GM12878 (cell line): ENCODE measurements at regions not wholly inside any gene's neighbourhood (a gene's known extent, or its start where the extent isn't known, plus 50 kb on each side); places are given as distances from the start of the nearest gene placed in this dataset.

Experiments
- ATAC-seq: fragments of 200-7000 bp; cut with Tn5 transposase; 3 replicates; pipeline ENCODE4 v1.9.1; 2020; ENCODE audit warnings: mild to moderate bottlenecking, moderate library complexity
- BruUV-seq: library from RNA; stranded (reverse); fragments of 400-500 nt; replicated peaks from 2 replicates; lab custom pipeline; 2021; lab: Mats Ljungman, UMichigan
- CTCF ChIA-PET: fragments of 300-600 bp; sonication (Branson Sonifier 250); formaldehyde crosslinking; extraction: SDS; loops from one replicate; lab custom pipeline; 2021; ENCODE audit warnings: inconsistent platforms; lab: Yijun Ruan, JAX
- POLR2A ChIA-PET: fragments of 350-600 bp; formaldehyde crosslinking; extraction: SDS; loops from one replicate; lab custom pipeline; 2021; ENCODE audit warnings: inconsistent platforms; lab: Charles Lee
- RAD21 ChIA-PET: fragments of 300-600 bp; sonication (Branson Sonifier 250); formaldehyde crosslinking; loops from one replicate; lab custom pipeline; 2023; ENCODE audit warnings: antibody characterized with exemption; ENCODE audit not compliant: unreplicated experiment; lab: Charles Lee
- SMC1A ChIA-PET: fragments of 300-600 bp; sonication (Branson Sonifier 250); formaldehyde crosslinking; loops from one replicate; lab custom pipeline; 2023; ENCODE audit not compliant: unreplicated experiment, uncharacterized antibody; lab: Charles Lee
- DNase-seq: peaks from one replicate; pipeline ENCODE4 v3.0.0-alpha.2; 2011; ENCODE audit warnings: low read depth, low spot score
- FAIRE-seq: peaks from 3 replicates; lab custom pipeline; 2011; peaks lifted over from hg19 to GRCh38; lab: Jason Lieb, UNC
- H2AFZ ChIP-seq: 2 replicates; pipeline ENCODE4 v1.6.0; 2011; ENCODE audit warnings: low read depth, low read length, control low read depth; ENCODE audit not compliant: control insufficient read depth
- H3K27ac ChIP-seq: 2 replicates; pipeline ENCODE4 v1.5.1; 2011; ENCODE audit warnings: control low read depth; ENCODE audit not compliant: control insufficient read depth, insufficient read depth
- H3K27me3 ChIP-seq, 2 experiments: replicated peaks in 1 of 2; 2 replicates each; pipeline versions ENCODE4 v1.6.0 to v1.6.1; 2011; ENCODE audit warnings: low read length in 1 of 2; ENCODE audit not compliant: control insufficient read depth in 2 of 2, insufficient read depth in 2 of 2
- H3K36me3 ChIP-seq, 2 experiments: 2 replicates each; pipeline ENCODE4 v1.5.1; 2011; ENCODE audit warnings: low read length in 1 of 2; ENCODE audit not compliant: control insufficient read depth in 2 of 2, insufficient read depth in 2 of 2
- H3K4me1 ChIP-seq: 2 replicates; pipeline ENCODE4 v1.6.1; 2011; ENCODE audit warnings: mild to moderate bottlenecking, low read length, moderate library complexity, mixed read lengths; ENCODE audit not compliant: control insufficient read depth, insufficient read depth
- H3K4me2 ChIP-seq: 2 replicates; pipeline ENCODE4 v1.6.0; 2011; ENCODE audit warnings: control low read depth; ENCODE audit not compliant: control insufficient read depth, insufficient read depth
- H3K4me3 ChIP-seq: fragments of 200-600 bp; sonication (generic); 2 replicates; pipeline ENCODE4 v1.5.1; 2016
- H3K79me2 ChIP-seq: 2 replicates; pipeline ENCODE4 v1.6.0; 2011; ENCODE audit warnings: low read length; ENCODE audit not compliant: control insufficient read depth, insufficient read depth
- H3K9ac ChIP-seq: 2 replicates; pipeline ENCODE4 v1.8.0; 2011; ENCODE audit warnings: low read length, control low read depth, mixed read lengths; ENCODE audit not compliant: control insufficient read depth, insufficient read depth
- H3K9me3 ChIP-seq: replicated peaks from 3 replicates; pipeline ENCODE4 v1.5.1; 2011; ENCODE audit warnings: mild to moderate bottlenecking, low read length; ENCODE audit not compliant: control insufficient read depth, insufficient read depth
- H4K20me1 ChIP-seq: 2 replicates; pipeline ENCODE4 v1.6.0; 2011; ENCODE audit not compliant: control insufficient read depth, insufficient read depth
- BMI1 ChIP-seq: fragments of 450-650 bp; IDR thresholded peaks from 2 replicates; pipeline ENCODE4 v1.6.1; 2016; ENCODE audit warnings: mild to moderate bottlenecking, moderate library complexity, borderline replicate concordance
- FOS ChIP-seq: IDR thresholded peaks from 3 replicates; pipeline ENCODE4 v1.6.1; 2011; ENCODE audit warnings: borderline replicate concordance; ENCODE audit not compliant: insufficient read length; ENCODE audit errors: extremely low read depth
- HDAC2 ChIP-seq: fragments of 200-600 bp; sonication (generic); IDR thresholded peaks from 2 replicates; pipeline ENCODE4 v1.6.1; 2017
- HDAC6 ChIP-seq: fragments of 200-600 bp; sonication (generic); IDR thresholded peaks from one replicate; pipeline ENCODE4 v1.8.0; 2017; ENCODE audit warnings: antibody characterized with exemption; ENCODE audit not compliant: unreplicated experiment
- IRF4 ChIP-seq: IDR thresholded peaks from 2 replicates; pipeline ENCODE4 v1.6.1; 2011; ENCODE audit warnings: low read depth, low read length
- KAT2A ChIP-seq: conservative IDR thresholded peaks from 2 replicates; pipeline ENCODE4 v1.6.1; 2011; ENCODE audit warnings: low read depth, low read length; ENCODE audit not compliant: control insufficient read depth
- RBBP5 ChIP-seq: fragments of 200-600 bp; sonication (generic); conservative IDR thresholded peaks from 2 replicates; pipeline ENCODE4 v1.6.1; 2016
- RELA ChIP-seq: fragments of 450-650 bp; IDR thresholded peaks from 2 replicates; pipeline ENCODE4 v1.8.0; 2014; ENCODE audit warnings: borderline replicate concordance; ENCODE audit not compliant: partially characterized antibody
- WGBS: methylation state at CpG from one replicate; pipeline ENCODE4 v1.1.6; 2016; ENCODE audit warnings: low lambda C conversion rate; ENCODE audit not compliant: insufficient replicate concordance, insufficient coverage; ENCODE audit errors: missing lambda C conversion rate; 5-methylcytosine and 5-hydroxymethylcytosine counted together
- in situ Hi-C: fragments of 300-500 bp; cut with MboI; formaldehyde crosslinking; loops from 9 replicates; pipeline ENCODE4 v1.14.3; 2018; ENCODE audit warnings: mixed read lengths
- intact Hi-C: fragments of 100-400 bp; cut with micrococcal nuclease; formaldehyde crosslinking; loops from one replicate; pipeline ENCODE4 v1.14.2; 2022; ENCODE audit not compliant: unreplicated experiment
- TF ChIP-seq, protein P1 (sequence below): fragments of 450-650 bp; conservative IDR thresholded peaks from 2 replicates; pipeline ENCODE4 v1.6.1; 2017; ENCODE audit warnings: mild to moderate bottlenecking, moderate library complexity
- TF ChIP-seq, protein P2 (sequence below): IDR thresholded peaks from 2 replicates; pipeline ENCODE4 v1.6.1; 2011; ENCODE audit warnings: borderline replicate concordance, low read depth, mild to moderate bottlenecking, moderate library complexity, low read length; ENCODE audit not compliant: insufficient read depth, poor library complexity, severe bottlenecking
- TF ChIP-seq, protein P3 (sequence below): fragments of 450-650 bp; IDR thresholded peaks from 2 replicates; pipeline ENCODE4 v1.6.1; 2018; ENCODE audit warnings: mild to moderate bottlenecking, low read depth, moderate library complexity; ENCODE audit not compliant: partially characterized antibody
- TF ChIP-seq, protein P4 (sequence below): IDR thresholded peaks from 2 replicates; pipeline ENCODE4 v1.6.1; 2011; ENCODE audit warnings: low read depth, low read length, improper control_type of control experiment, borderline replicate concordance
- TF ChIP-seq, protein P5 (sequence below): fragments of 450-650 bp; formaldehyde crosslinking; IDR thresholded peaks from 2 replicates; pipeline ENCODE4 v1.5.0; 2022; ENCODE audit warnings: mild to moderate bottlenecking, missing genetic modification characterization

DNA sequence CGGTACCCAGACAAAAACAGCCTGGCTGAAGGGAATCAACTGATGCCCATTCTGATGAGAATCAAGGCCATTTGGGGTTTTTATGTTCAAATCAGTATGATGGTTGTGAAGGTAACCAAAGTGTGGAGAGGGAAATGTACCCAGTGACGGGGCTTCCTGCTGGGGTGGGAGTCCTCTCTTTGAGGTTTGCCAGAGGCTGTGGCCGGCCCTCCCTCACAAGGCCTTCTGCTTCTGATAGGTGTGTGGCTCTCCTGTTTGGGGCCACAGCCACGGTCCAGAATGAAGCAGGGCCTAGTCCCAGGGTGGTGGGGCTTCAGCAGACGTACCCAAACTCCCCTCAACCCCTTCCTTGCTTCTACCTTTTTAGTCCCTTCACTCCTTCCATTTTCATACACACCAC lies 86.7 kb upstream of the NAA20 start:
- ATAC-seq (no peak), DNase-seq (no peak), FAIRE-seq (no peak)
- Histone ChIP-seq H3K27ac (no peak overlapping the region), H3K27me3 (no peaks in the 10 kb centered on the region), H4K20me1 (no peaks in the 10 kb centered on the region), H3K79me2 (no peaks in the 10 kb centered on the region), H3K4me1 (peaks cover 10% of the 10 kb centered on the region), H3K4me3 (no peak overlapping the region), H3K9ac (no peak overlapping the region), H3K4me2 (no peak overlapping the region), H3K9me3 (no peaks in the 10 kb centered on the region), H3K36me3 (no peaks in the 10 kb centered on the region), H2AFZ (no peak overlapping the region)
- CTCF ChIA-PET = no interaction called here
- POLR2A ChIA-PET = no interaction called here
- 23% methylated on average over 5 of the region's 5 CpGs for WGBS
- BruUV-seq = no TSS peak
- in situ Hi-C loops = no loop called here
- SMC1A ChIA-PET = no interaction called here
- intact Hi-C loops = no loop called here
- RAD21 ChIA-PET = no interaction called here
- TF ChIP-seq, protein P1, sequence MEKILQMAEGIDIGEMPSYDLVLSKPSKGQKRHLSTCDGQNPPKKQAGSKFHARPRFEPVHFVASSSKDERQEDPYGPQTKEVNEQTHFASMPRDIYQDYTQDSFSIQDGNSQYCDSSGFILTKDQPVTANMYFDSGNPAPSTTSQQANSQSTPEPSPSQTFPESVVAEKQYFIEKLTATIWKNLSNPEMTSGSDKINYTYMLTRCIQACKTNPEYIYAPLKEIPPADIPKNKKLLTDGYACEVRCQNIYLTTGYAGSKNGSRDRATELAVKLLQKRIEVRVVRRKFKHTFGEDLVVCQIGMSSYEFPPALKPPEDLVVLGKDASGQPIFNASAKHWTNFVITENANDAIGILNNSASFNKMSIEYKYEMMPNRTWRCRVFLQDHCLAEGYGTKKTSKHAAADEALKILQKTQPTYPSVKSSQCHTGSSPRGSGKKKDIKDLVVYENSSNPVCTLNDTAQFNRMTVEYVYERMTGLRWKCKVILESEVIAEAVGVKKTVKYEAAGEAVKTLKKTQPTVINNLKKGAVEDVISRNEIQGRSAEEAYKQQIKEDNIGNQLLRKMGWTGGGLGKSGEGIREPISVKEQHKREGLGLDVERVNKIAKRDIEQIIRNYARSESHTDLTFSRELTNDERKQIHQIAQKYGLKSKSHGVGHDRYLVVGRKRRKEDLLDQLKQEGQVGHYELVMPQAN = no peak
- TF ChIP-seq HDAC2 (no peak), HDAC6 (no peak), RELA (no peak), KAT2A (no peak), RBBP5 (no peak), FOS (no peak), BMI1 (no peak), IRF4 (no peak)
- TF ChIP-seq, protein P2, sequence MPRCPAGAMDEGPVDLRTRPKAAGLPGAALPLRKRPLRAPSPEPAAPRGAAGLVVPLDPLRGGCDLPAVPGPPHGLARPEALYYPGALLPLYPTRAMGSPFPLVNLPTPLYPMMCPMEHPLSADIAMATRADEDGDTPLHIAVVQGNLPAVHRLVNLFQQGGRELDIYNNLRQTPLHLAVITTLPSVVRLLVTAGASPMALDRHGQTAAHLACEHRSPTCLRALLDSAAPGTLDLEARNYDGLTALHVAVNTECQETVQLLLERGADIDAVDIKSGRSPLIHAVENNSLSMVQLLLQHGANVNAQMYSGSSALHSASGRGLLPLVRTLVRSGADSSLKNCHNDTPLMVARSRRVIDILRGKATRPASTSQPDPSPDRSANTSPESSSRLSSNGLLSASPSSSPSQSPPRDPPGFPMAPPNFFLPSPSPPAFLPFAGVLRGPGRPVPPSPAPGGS = no peak
- TF ChIP-seq, protein P3, sequence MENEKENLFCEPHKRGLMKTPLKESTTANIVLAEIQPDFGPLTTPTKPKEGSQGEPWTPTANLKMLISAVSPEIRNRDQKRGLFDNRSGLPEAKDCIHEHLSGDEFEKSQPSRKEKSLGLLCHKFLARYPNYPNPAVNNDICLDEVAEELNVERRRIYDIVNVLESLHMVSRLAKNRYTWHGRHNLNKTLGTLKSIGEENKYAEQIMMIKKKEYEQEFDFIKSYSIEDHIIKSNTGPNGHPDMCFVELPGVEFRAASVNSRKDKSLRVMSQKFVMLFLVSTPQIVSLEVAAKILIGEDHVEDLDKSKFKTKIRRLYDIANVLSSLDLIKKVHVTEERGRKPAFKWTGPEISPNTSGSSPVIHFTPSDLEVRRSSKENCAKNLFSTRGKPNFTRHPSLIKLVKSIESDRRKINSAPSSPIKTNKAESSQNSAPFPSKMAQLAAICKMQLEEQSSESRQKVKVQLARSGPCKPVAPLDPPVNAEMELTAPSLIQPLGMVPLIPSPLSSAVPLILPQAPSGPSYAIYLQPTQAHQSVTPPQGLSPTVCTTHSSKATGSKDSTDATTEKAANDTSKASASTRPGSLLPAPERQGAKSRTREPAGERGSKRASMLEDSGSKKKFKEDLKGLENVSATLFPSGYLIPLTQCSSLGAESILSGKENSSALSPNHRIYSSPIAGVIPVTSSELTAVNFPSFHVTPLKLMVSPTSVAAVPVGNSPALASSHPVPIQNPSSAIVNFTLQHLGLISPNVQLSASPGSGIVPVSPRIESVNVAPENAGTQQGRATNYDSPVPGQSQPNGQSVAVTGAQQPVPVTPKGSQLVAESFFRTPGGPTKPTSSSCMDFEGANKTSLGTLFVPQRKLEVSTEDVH = no peak
- TF ChIP-seq, protein P4, sequence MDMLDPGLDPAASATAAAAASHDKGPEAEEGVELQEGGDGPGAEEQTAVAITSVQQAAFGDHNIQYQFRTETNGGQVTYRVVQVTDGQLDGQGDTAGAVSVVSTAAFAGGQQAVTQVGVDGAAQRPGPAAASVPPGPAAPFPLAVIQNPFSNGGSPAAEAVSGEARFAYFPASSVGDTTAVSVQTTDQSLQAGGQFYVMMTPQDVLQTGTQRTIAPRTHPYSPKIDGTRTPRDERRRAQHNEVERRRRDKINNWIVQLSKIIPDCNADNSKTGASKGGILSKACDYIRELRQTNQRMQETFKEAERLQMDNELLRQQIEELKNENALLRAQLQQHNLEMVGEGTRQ = no peak
- TF ChIP-seq, protein P5, sequence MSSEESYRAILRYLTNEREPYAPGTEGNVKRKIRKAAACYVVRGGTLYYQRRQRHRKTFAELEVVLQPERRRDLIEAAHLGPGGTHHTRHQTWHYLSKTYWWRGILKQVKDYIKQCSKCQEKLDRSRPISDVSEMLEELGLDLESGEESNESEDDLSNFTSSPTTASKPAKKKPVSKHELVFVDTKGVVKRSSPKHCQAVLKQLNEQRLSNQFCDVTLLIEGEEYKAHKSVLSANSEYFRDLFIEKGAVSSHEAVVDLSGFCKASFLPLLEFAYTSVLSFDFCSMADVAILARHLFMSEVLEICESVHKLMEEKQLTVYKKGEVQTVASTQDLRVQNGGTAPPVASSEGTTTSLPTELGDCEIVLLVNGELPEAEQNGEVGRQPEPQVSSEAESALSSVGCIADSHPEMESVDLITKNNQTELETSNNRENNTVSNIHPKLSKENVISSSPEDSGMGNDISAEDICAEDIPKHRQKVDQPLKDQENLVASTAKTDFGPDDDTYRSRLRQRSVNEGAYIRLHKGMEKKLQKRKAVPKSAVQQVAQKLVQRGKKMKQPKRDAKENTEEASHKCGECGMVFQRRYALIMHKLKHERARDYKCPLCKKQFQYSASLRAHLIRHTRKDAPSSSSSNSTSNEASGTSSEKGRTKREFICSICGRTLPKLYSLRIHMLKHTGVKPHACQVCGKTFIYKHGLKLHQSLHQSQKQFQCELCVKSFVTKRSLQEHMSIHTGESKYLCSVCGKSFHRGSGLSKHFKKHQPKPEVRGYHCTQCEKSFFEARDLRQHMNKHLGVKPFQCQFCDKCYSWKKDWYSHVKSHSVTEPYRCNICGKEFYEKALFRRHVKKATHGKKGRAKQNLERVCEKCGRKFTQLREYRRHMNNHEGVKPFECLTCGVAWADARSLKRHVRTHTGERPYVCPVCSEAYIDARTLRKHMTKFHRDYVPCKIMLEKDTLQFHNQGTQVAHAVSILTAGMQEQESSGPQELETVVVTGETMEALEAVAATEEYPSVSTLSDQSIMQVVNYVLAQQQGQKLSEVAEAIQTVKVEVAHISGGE (CRISPR knock-in tag) = no peak
